ENCODE measurements at regions not wholly inside any gene's neighbourhood (a gene's known extent, or its start where the extent isn't known, plus 50 kb on each side); places are given as distances from the start of the nearest gene placed in this dataset.

GRCh38 chr18:47484068-47484467 lies 232.6 kb upstream of the SKOR2 start:
- DNase-seq (ENCODE audit: low read depth, low spot score): no peak

GRCh38 chr18:47480166-47480565 lies 228.7 kb upstream of the SKOR2 start:
- DNase-seq (ENCODE audit: low read depth, low spot score): no peak

GRCh38 chr18:47471784-47472183 lies 220.3 kb upstream of the SKOR2 start:
- DNase-seq (ENCODE audit: low read depth, low spot score): no peak

GRCh38 chr18:47470941-47471340 lies 219.5 kb upstream of the SKOR2 start:
- no peak for DNase-seq (ENCODE audit: low read depth, low spot score)

- DNase-seq (ENCODE audit: low read depth, low spot score): no peak
Measured at GRCh38 chr18:47469576-47469975, 218.1 kb upstream of the SKOR2 start.

- no peak for DNase-seq (ENCODE audit: low read depth, low spot score)
Measured at GRCh38 chr18:47461977-47462376, 210.5 kb upstream of the SKOR2 start.

GRCh38 chr18:47461406-47461948 lies 210.0 kb upstream of the SKOR2 start:
- DNase-seq (ENCODE audit: low read depth, low spot score): no peak

GRCh38 chr18:47458483-47458882 lies 207.0 kb upstream of the SKOR2 start:
- no peak for DNase-seq (ENCODE audit: low read depth, low spot score)

- no peak for DNase-seq (ENCODE audit: low read depth, low spot score)
Measured at GRCh38 chr18:47457614-47458013, 206.2 kb upstream of the SKOR2 start.

GRCh38 chr18:47453038-47453437 lies 201.6 kb upstream of the SKOR2 start:
- no peak for DNase-seq (ENCODE audit: low read depth, low spot score)

GRCh38 chr18:47448956-47449355 lies 197.5 kb upstream of the SKOR2 start:
- DNase-seq (ENCODE audit: low read depth, low spot score): no peak

GRCh38 chr18:47441914-47442313 lies 190.5 kb upstream of the SKOR2 start:
- no peak for DNase-seq (ENCODE audit: low read depth, low spot score)

- no peak for DNase-seq (ENCODE audit: low read depth, low spot score)
Measured at GRCh38 chr18:47438001-47438400, 186.5 kb upstream of the SKOR2 start.

GRCh38 chr18:47436871-47437270 lies 185.4 kb upstream of the SKOR2 start:
- no peak for DNase-seq (ENCODE audit: low read depth, low spot score)

GRCh38 chr18:47434214-47434746 lies 182.8 kb upstream of the SKOR2 start:
- DNase-seq (ENCODE audit: low read depth, low spot score): no peak

GRCh38 chr18:47427923-47428637 lies 176.6 kb upstream of the SKOR2 start:
- no peak for DNase-seq (ENCODE audit: low read depth, low spot score)

- no peak for DNase-seq (ENCODE audit: low read depth, low spot score)
Measured at GRCh38 chr18:47427072-47427471, 175.6 kb upstream of the SKOR2 start.

- DNase-seq (ENCODE audit: low read depth, low spot score): no peak
Measured at GRCh38 chr18:47425365-47425764, 173.9 kb upstream of the SKOR2 start.

GRCh38 chr18:47422524-47422923 lies 171.1 kb upstream of the SKOR2 start:
- DNase-seq (ENCODE audit: low read depth, low spot score): no peak

GRCh38 chr18:47420130-47420529 lies 168.7 kb upstream of the SKOR2 start:
- no peak for DNase-seq (ENCODE audit: low read depth, low spot score)

- no peak for DNase-seq (ENCODE audit: low read depth, low spot score)
Measured at GRCh38 chr18:47418746-47419145, 167.3 kb upstream of the SKOR2 start.

- DNase-seq (ENCODE audit: low read depth, low spot score): no peak
Measured at GRCh38 chr18:47417807-47418206, 166.3 kb upstream of the SKOR2 start.

GRCh38 chr18:47415881-47416280 lies 164.4 kb upstream of the SKOR2 start:
- DNase-seq (ENCODE audit: low read depth, low spot score): no peak

All from pulmonary artery endothelial cell (primary cell).